ENCODE measurements at regions not wholly inside any gene's neighbourhood (a gene's known extent, or its start where the extent isn't known, plus 50 kb on each side); places are given as distances from the start of the nearest gene placed in this dataset.

DNA sequence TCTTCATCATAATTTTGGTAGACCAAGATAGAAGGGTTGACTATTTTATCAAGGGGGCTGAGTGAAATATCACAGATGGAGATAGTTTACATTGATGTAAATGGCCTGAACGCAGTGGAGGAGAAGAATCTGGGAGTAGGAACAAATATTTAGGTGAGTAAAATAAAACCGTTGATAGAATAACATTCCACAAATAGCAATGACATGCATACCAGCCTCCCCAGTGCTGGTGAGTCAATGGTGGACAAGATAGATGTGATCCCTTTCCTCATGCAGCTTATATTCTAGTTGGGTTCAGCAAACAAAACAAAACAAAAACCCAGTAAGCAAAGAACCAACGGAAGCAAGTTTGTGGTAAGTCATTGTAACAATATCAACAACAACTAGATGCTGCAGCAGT is 385.2 kb downstream of the FAM170A start:
- Histone ChIP-seq H3K36me3 (no peaks in the 10 kb centered on the region), H3K4me1 (no peaks in the 10 kb centered on the region), H3K27me3 (ENCODE audit: low read depth) (no peaks in the 10 kb centered on the region), H3K27ac (no peak overlapping the region), H3K9me3 (no peaks in the 10 kb centered on the region), H3K4me3 (no peak overlapping the region)
- intact Hi-C loops (cut with DNase I), result no loop called here
- DNase-seq (no peak), ATAC-seq (no peak)
- TF ChIP-seq, protein P1, sequence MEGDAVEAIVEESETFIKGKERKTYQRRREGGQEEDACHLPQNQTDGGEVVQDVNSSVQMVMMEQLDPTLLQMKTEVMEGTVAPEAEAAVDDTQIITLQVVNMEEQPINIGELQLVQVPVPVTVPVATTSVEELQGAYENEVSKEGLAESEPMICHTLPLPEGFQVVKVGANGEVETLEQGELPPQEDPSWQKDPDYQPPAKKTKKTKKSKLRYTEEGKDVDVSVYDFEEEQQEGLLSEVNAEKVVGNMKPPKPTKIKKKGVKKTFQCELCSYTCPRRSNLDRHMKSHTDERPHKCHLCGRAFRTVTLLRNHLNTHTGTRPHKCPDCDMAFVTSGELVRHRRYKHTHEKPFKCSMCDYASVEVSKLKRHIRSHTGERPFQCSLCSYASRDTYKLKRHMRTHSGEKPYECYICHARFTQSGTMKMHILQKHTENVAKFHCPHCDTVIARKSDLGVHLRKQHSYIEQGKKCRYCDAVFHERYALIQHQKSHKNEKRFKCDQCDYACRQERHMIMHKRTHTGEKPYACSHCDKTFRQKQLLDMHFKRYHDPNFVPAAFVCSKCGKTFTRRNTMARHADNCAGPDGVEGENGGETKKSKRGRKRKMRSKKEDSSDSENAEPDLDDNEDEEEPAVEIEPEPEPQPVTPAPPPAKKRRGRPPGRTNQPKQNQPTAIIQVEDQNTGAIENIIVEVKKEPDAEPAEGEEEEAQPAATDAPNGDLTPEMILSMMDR (IDR thresholded peaks at IDR 0.05), result no peak

DNA sequence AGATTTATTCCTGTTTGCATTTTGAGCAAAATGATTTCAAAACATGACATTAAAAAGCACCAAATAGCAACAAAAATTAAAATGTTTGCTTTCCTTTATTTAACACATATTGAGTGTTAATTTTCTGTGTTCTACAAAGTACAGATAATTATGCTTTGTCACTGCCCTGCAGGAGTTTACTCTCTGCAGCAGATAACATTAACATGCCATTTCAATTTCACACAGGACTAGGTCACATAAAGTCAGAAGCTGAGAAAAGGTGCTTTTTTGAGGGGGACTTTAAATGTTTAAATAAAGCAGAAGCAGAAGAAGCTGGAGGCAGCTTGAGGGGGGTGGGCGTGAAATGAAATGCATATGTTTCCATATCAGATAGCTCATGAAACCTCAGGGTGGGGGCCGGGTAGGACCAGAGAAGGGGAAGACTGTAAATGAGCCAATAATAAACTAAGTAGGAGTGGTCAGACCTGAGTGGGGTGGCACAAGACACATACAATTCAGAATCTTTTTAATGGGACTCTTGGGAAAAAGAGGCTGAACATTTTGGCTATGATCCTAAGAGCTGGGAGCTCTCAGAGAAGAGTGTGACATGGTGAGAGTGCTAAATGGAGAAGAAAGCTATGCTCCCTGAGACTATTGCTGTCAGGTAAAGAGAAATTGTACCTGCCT is 387.5 kb downstream of the FAM170A start:
- Histone ChIP-seq H3K9me3 (no peaks in the 10 kb centered on the region), H3K27me3 (ENCODE audit: low read depth) (no peaks in the 10 kb centered on the region), H3K4me3 (no peak overlapping the region), H3K36me3 (no peaks in the 10 kb centered on the region), H3K27ac (no peak overlapping the region), H3K4me1 (no peaks in the 10 kb centered on the region)
- ATAC-seq, result no peak
- intact Hi-C loops (cut with DNase I), result no loop called here
- TF ChIP-seq, protein P1 (IDR thresholded peaks at IDR 0.05), result no peak
- DNase-seq, result no peak

DNA sequence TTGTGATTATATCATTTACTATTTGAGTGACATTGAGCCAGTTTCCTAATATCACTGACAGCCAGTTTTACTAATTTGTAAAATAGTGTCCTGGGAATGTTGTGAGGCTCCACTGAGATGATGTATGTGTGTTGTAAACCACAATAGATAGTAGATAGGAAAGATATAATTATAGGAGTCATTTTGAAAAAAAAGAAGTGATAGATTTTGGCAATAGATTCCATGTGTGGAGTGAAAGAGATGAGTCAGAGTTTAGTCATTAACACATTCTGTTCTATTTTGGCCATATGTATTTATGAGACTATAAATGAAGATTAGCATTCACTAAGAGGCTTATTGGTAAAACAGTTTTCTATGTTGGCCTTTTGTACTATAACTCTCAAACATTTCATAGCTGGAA is 388.2 kb downstream of the FAM170A start:
- intact Hi-C loops (cut with DNase I), result no loop called here
- TF ChIP-seq, protein P1 (IDR thresholded peaks at IDR 0.05), result no peak

DNA sequence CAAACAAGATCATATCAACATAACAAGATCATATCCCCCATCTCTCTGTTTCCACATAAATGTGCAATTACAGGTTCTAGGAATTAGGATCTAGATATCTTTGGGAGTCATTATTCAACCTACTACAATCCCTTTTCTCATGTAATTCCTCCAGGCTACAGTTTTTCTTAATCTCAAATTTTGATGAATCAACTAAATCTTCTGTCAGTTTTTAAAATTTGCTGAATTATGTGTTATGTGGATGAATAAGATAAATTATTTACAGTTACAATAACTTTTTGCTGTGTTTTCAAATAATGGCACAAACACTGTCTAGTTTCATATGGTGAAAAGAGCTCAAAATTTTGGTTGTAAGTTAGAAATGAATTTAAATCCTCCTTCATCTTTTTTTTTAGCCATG is 405.8 kb downstream of the FAM170A start:
- no peak overlapping the region for H3K27ac ChIP-seq
- DNase-seq (no peak), ATAC-seq (no peak)
- TF ChIP-seq, protein P1 (IDR thresholded peaks at IDR 0.05), result no peak
- H3K4me3 ChIP-seq, result no peak overlapping the region
- intact Hi-C loops (cut with DNase I), result no loop called here
- no peaks in the 10 kb centered on the region for H3K4me1 ChIP-seq
- no peaks in the 10 kb centered on the region for H3K36me3 ChIP-seq
- no peaks in the 10 kb centered on the region for H3K9me3 ChIP-seq
- no peaks in the 10 kb centered on the region for H3K27me3 ChIP-seq (ENCODE audit: low read depth)

More for the DNA sequence above, 388.2 kb downstream of the FAM170A start:
- H3K27ac ChIP-seq, result no peak overlapping the region
- no peaks in the 10 kb centered on the region for H3K36me3 ChIP-seq
- ATAC-seq (no peak), DNase-seq (no peak)
- H3K9me3 ChIP-seq, result no peaks in the 10 kb centered on the region
- H3K4me1 ChIP-seq, result no peaks in the 10 kb centered on the region
- no peak overlapping the region for H3K4me3 ChIP-seq
- H3K27me3 ChIP-seq (ENCODE audit: low read depth), result no peaks in the 10 kb centered on the region

DNA sequence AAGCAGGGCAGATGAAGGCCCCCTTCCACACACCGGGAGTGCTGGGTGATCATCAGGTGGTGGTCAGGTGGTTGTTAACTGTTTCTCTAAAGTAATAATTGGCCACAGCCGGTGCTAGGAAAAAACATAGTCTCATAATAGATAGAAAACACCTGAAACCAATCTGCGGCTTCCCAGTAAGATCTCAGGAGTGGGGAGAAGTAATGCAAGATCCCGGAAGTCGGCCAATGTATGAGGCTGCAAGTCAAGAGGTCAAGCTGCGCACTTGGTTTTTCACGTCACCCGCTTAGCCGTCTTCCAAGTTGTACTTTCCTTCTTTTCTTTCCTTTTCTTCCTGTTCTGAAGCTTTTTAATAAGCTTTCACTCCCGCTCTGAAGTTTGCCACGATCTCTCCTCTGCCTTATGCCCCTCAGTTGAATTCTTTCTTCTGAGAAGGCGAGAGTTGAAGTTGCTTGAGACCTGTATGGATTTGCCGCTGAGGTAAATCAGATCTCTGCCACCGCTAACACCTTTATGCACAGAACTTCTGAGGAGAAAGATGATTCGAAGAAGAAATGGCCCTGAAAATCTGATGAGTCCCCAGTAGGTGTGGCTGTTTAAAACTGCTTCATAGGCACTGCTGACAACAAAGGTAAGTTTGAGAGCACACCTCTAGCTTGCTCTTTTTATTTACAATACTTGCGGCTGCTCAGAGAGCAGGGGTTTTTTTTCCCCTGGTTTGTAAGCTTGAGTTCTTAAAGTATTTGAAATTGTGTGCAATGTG is 406.6 kb downstream of the FAM170A start:
- H3K36me3 ChIP-seq, result no peaks in the 10 kb centered on the region
- no peaks in the 10 kb centered on the region for H3K27me3 ChIP-seq (ENCODE audit: low read depth)
- intact Hi-C loops (cut with DNase I), result no loop called here
- no peaks in the 10 kb centered on the region for H3K4me1 ChIP-seq
- no peak overlapping the region for H3K27ac ChIP-seq
- no peaks in the 10 kb centered on the region for H3K9me3 ChIP-seq
- TF ChIP-seq, protein P1 (IDR thresholded peaks at IDR 0.05), result no peak
- DNase-seq, result no peak
- no peak for ATAC-seq
- H3K4me3 ChIP-seq, result no peak overlapping the region
